Urinary bladder (tissue), 3 donors: ENCODE measurements at regions not wholly inside any gene's neighbourhood (a gene's known extent, or its start where the extent isn't known, plus 50 kb on each side); places are given as distances from the start of the nearest gene placed in this dataset.
"Not testable (repeated sequence)": the region's sequence is repeated elsewhere in the genome, so short reads cannot be mapped to it uniquely, and the experiment has no call there.

Source experiments
- DNase-seq: peaks from one replicate; pipeline ENCODE4 v3.0.0-alpha.2; 2015; ENCODE audit errors: extremely low spot score
- H3K27ac ChIP-seq: one replicate; pipeline ENCODE4 v1.5.1; 2013; ENCODE audit warnings: low read depth, mild to moderate bottlenecking, moderate library complexity
- H3K36me3 ChIP-seq: one replicate; pipeline ENCODE4 v1.6.1; 2013; ENCODE audit warnings: mild to moderate bottlenecking, moderate library complexity; ENCODE audit not compliant: insufficient read depth
- H3K4me1 ChIP-seq: one replicate; pipeline ENCODE4 v1.6.1; 2013; ENCODE audit warnings: mild to moderate bottlenecking, moderate library complexity; ENCODE audit not compliant: insufficient read depth
- H3K4me3 ChIP-seq: one replicate; pipeline ENCODE4 v1.5.1; 2013; ENCODE audit warnings: low read depth, low read length
- WGBS: extraction: QIAGEN DNeasy Blood & Tissue Kit; methylation state at CpG from one replicate; pipeline ENCODE4 v1.1.7; 2013; 5-methylcytosine and 5-hydroxymethylcytosine counted together
- donor health status: healthy with polysubstance abuse.
- donor health status: healthy.

DNA sequence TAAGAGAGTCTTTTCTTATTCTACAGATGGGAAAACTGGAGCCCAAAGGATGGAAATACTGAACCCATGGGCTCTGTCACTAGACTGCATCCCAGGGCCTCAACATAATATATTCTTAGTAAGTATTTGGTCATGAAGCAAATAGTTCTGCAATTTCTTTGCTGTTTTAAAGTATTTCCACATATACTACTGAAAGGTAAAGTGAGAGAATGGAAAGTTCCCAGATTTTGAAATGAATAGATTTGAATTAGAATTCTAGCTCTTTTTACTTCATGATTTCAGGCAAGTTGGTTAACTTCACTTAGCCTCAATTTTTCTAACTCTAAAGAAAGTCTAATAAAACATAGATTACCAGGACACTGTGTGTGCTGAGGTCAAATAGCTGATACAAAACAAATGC lies 95.6 kb upstream of the FGGY start:
- H3K27ac ChIP-seq, result no peak overlapping the region

GRCh38 chr1:59202455-59202854 lies 94.4 kb upstream of the FGGY start:
- H3K4me3 ChIP-seq, result no peak overlapping the region
- no peak for DNase-seq
- no peaks in the 10 kb centered on the region for H3K36me3 ChIP-seq
- WGBS, result 76% methylated on average over 1 of the region's 1 CpG
- no peaks in the 10 kb centered on the region for H3K4me1 ChIP-seq
- H3K27ac ChIP-seq, result no peak overlapping the region

More for the DNA sequence above, 95.6 kb upstream of the FGGY start:
- H3K4me1 ChIP-seq, result no peaks in the 10 kb centered on the region
- DNase-seq, result no peak
- no peak overlapping the region for H3K4me3 ChIP-seq
- no peaks in the 10 kb centered on the region for H3K36me3 ChIP-seq

GRCh38 chr1:59204001-59204400 lies 92.9 kb upstream of the FGGY start:
- Histone ChIP-seq H3K4me1 (no peaks in the 10 kb centered on the region), H3K36me3 (no peaks in the 10 kb centered on the region), H3K4me3 (no peak overlapping the region), H3K27ac (no peak overlapping the region)
- no peak for DNase-seq
- WGBS, result 24% methylated on average over 1 of the region's 1 CpG

GRCh38 chr1:59206616-59207015 lies 90.3 kb upstream of the FGGY start:
- DNase-seq, H3K27ac ChIP-seq, H3K36me3 ChIP-seq, H3K4me1 ChIP-seq, H3K4me3 ChIP-seq: not testable (repeated sequence)
- 58% methylated on average over 4 of the region's 4 CpGs for WGBS

- not testable (repeated sequence) for H3K36me3 ChIP-seq, H3K27ac ChIP-seq, DNase-seq, H3K4me1 ChIP-seq, H3K4me3 ChIP-seq
- WGBS, result 94% methylated on average over 3 of the region's 3 CpGs
Observed at GRCh38 chr1:59210430-59210829, 86.5 kb upstream of the FGGY start.

GRCh38 chr1:59212706-59213105 lies 84.2 kb upstream of the FGGY start:
- no peaks in the 10 kb centered on the region for H3K36me3 ChIP-seq
- no peak for DNase-seq
- no peak overlapping the region for H3K27ac ChIP-seq
- no peak overlapping the region for H3K4me3 ChIP-seq
- 79% methylated on average over 3 of the region's 3 CpGs for WGBS
- H3K4me1 ChIP-seq, result no peaks in the 10 kb centered on the region

GRCh38 chr1:59214248-59215208 lies 82.4 kb upstream of the FGGY start:
- DNase-seq, result no peak
- WGBS, result 67% methylated on average over 10 of the region's 10 CpGs
- H3K4me1 ChIP-seq, result no peaks in the 10 kb centered on the region
- no peaks in the 10 kb centered on the region for H3K36me3 ChIP-seq
- H3K27ac ChIP-seq, result no peak overlapping the region
- H3K4me3 ChIP-seq, result no peak overlapping the region

- no peaks in the 10 kb centered on the region for H3K4me1 ChIP-seq
Observed at GRCh38 chr1:59215766-59216291, 81.1 kb upstream of the FGGY start.

GRCh38 chr1:59217439-59217838 lies 79.5 kb upstream of the FGGY start:
- 85% methylated on average over 2 of the region's 2 CpGs for WGBS
- H3K27ac ChIP-seq, H3K4me3 ChIP-seq, H3K36me3 ChIP-seq, H3K4me1 ChIP-seq, DNase-seq: not testable (repeated sequence)

More at GRCh38 chr1:59215766-59216291, 81.1 kb upstream of the FGGY start:
- Histone ChIP-seq H3K27ac (no peak overlapping the region), H3K36me3 (no peaks in the 10 kb centered on the region), H3K4me3 (no peak overlapping the region)
- 96% methylated on average over 6 of the region's 6 CpGs for WGBS
- no peak for DNase-seq

DNA sequence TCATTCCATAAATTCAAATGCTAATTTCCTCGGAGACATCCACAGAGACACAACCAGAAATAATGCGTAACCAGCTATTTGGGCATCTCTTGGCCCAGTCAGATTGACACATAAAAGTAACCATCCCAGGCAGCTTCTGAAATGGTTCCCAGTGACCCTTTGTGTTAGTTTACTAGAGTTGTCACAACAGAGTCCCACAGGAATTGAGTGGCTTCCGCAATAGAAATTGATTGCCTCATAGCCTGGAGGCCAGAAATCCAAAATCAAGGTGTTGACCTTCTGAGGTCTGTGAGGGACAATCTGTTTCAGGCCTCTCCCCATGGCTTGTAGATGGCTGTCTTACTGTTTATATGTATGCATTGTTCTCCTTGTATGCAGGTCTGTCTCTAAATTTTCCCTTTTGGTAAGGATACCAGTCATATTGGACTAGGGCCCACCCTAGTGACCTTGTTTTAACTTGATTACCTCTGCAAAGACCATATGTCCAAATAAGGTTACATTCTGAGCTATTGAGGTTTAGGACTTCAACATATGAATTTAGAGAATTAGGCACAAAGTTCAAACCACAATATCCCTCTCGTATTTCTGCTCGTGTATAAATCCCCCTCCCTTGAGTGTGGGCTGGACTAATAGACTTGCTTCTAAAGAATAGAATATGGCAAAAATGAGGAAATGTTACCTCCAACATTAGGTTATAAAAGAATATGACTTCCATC lies 78.2 kb upstream of the FGGY start:
- Histone ChIP-seq H3K4me3 (no peak overlapping the region), H3K27ac (no peak overlapping the region), H3K36me3 (no peaks in the 10 kb centered on the region), H3K4me1 (no peaks in the 10 kb centered on the region)
- DNase-seq, result no peak
- 69% methylated on average over 5 of the region's 5 CpGs for WGBS

DNA sequence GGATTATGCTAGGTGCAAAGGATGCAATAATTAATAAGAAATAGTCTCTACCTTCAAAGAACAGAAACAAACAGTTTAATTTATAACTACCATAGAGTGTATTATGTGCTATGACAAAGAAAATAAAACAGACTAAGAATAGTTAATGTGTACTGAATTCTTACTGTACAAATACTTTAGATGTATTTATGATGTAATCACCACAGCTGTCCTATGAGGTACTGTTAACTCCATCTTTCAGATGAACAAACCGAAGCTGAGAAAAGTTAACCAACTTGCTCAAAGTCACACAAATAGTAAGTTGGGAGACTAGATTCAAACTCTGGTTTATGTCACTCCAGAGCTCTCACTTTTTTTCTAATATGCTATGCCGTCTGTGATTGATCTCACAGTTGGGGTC lies 77.0 kb upstream of the FGGY start:
- H3K4me1 ChIP-seq, result no peaks in the 10 kb centered on the region
- no peak overlapping the region for H3K27ac ChIP-seq
- no peak for DNase-seq
- no peaks in the 10 kb centered on the region for H3K36me3 ChIP-seq
- WGBS, result 71% methylated on average over 2 of the region's 2 CpGs
- no peak overlapping the region for H3K4me3 ChIP-seq

DNA sequence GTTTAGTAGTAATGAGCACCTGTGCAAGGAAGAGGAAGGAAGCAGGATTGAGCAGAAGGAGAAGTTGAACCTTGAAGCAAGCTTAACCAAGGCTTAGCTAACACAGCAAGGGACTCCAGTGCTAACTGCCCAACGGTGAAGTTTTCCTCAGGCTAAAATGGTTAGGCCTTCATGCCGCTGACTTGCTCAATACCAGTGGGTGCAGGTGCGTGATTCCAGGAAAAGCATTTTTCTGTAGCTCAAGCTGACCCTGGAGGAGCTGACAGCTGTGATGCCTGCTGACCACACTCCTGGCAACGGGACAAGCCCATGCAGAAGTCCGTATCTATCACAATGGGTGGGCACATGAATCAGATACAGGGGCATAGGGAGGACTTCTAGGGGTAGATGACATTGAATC lies 76.5 kb upstream of the FGGY start:
- DNase-seq, result no peak
- no peak overlapping the region for H3K4me3 ChIP-seq
- no peak overlapping the region for H3K27ac ChIP-seq
- H3K4me1 ChIP-seq, result no peaks in the 10 kb centered on the region
- no peaks in the 10 kb centered on the region for H3K36me3 ChIP-seq
- WGBS, result 73% methylated on average over 5 of the region's 5 CpGs

GRCh38 chr1:59223198-59223597 lies 73.7 kb upstream of the FGGY start:
- 62% methylated on average over 2 of the region's 2 CpGs for WGBS
- no peak for DNase-seq
- no peaks in the 10 kb centered on the region for H3K36me3 ChIP-seq
- H3K27ac ChIP-seq, result no peak overlapping the region
- no peak overlapping the region for H3K4me3 ChIP-seq
- no peaks in the 10 kb centered on the region for H3K4me1 ChIP-seq
